Spleen (tissue), 11 donors: ENCODE measurements at regions not wholly inside any gene's neighbourhood (a gene's known extent, or its start where the extent isn't known, plus 50 kb on each side); places are given as distances from the start of the nearest gene placed in this dataset.

ENCODE experiments used
- DNase-seq: peaks from one replicate; pipeline ENCODE4 v3.0.0-alpha.2; 2020
- H3K27ac ChIP-seq, 8 donors: fragments of 200-600 bp; sonication (generic) in 7 of 8; 1 replicate in 4 of 8; 2 replicates in 4 of 8; pipeline versions ENCODE4 v1.5.0 to v1.8.0; 2016 to 2021; ENCODE audit warnings: inconsistent platforms in 4 of 8, mild to moderate bottlenecking in 4 of 8, moderate library complexity in 1 of 8
- H3K27me3 ChIP-seq, 7 donors: fragments of 200-600 bp; sonication (generic) in 6 of 7; replicated peaks in 1 of 7; 1 replicate in 4 of 7; 2 replicates in 3 of 7; pipeline versions ENCODE4 v1.5.0 to v1.8.0; 2016 to 2021; ENCODE audit warnings: inconsistent platforms in 3 of 7, mild to moderate bottlenecking in 1 of 7
- H3K36me3 ChIP-seq, 6 donors: fragments of 200-600 bp; sonication (generic) in 5 of 6; 1 replicate in 4 of 6; 2 replicates in 2 of 6; pipeline versions ENCODE4 v1.5.0 to v1.8.0; 2016 to 2021; ENCODE audit warnings: inconsistent platforms in 2 of 6
- H3K4me1 ChIP-seq, 6 donors: fragments of 200-600 bp; sonication (generic) in 5 of 6; 1 replicate in 3 of 6; 2 replicates in 3 of 6; pipeline versions ENCODE4 v1.5.0 to v1.8.0; 2016 to 2021; ENCODE audit warnings: inconsistent platforms in 3 of 6
- H3K4me3 ChIP-seq, 8 donors: fragments of 200-600 bp; sonication (generic) in 7 of 8; 1 replicate in 4 of 8; 2 replicates in 4 of 8; pipeline versions ENCODE4 v1.5.0 to v1.8.0; 2016 to 2021; ENCODE audit warnings: inconsistent platforms in 4 of 8, mild to moderate bottlenecking in 4 of 8, moderate library complexity in 2 of 8
- H3K9me3 ChIP-seq, 8 donors: fragments of 200-600 bp; sonication (generic) in 7 of 8; 1 replicate in 4 of 8; 2 replicates in 4 of 8; pipeline versions ENCODE4 v1.5.0 to v1.8.0; 2016 to 2021; ENCODE audit warnings: inconsistent platforms in 4 of 8
- POLR2A ChIP-seq, 3 donors: fragments of 450-650 bp; IDR thresholded peaks; one replicate each; pipeline ENCODE4 v1.5.1; 2017; ENCODE audit warnings: antibody characterized with exemption in 3 of 3, mild to moderate bottlenecking in 1 of 3
- POLR2AphosphoS5 ChIP-seq, 3 donors: sonication (generic); formaldehyde crosslinking; IDR thresholded peaks; one replicate each; pipeline ENCODE4 v1.5.1; 2017; ENCODE audit warnings: antibody characterized with exemption in 3 of 3
- WGBS, 5 donors: extraction: QIAGEN DNeasy Blood & Tissue Kit in 3 of 5; methylation state at CpG; one replicate each; pipeline versions ENCODE4 v1.1.5 to v1.1.7; 2013 to 2018; 5-methylcytosine and 5-hydroxymethylcytosine counted together
- intact Hi-C: fragments of 100-400 bp; cut with DNase I; formaldehyde crosslinking; loops from one replicate; pipeline ENCODE4 v1.15.0; 2023; ENCODE audit warnings: low total_unique reads
- TF ChIP-seq, protein P1 (sequence below), 11 experiments: fragments of 200-600 bp in 7 of 11; fragments of 450-650 bp in 4 of 11; sonication (generic) in 4 of 11; IDR thresholded peaks in 8 of 11; conservative IDR thresholded peaks in 3 of 11; 1 replicate in 7 of 11; 2 replicates in 4 of 11; pipeline versions ENCODE4 v1.4.0 to v1.8.0; 2016 to 2021; ENCODE audit warnings: antibody characterized with exemption in 11 of 11, inconsistent platforms in 4 of 11, mild to moderate bottlenecking in 1 of 11
- donor health status: healthy with polysubstance abuse.
- donor health status: DM: no; HTN: no; CAD: no; lungs with moderate emphysema.
- donor health status: DM: no; HTN: no; CAD: no.
- donor health status: Bipolar disorder and iron deficiency.
- donor health status: healthy.
- donor health status: DM: no; HTN: no; CAD: no.
- donor health status: DM: yes; HTN: yes; CAD: no.

DNA sequence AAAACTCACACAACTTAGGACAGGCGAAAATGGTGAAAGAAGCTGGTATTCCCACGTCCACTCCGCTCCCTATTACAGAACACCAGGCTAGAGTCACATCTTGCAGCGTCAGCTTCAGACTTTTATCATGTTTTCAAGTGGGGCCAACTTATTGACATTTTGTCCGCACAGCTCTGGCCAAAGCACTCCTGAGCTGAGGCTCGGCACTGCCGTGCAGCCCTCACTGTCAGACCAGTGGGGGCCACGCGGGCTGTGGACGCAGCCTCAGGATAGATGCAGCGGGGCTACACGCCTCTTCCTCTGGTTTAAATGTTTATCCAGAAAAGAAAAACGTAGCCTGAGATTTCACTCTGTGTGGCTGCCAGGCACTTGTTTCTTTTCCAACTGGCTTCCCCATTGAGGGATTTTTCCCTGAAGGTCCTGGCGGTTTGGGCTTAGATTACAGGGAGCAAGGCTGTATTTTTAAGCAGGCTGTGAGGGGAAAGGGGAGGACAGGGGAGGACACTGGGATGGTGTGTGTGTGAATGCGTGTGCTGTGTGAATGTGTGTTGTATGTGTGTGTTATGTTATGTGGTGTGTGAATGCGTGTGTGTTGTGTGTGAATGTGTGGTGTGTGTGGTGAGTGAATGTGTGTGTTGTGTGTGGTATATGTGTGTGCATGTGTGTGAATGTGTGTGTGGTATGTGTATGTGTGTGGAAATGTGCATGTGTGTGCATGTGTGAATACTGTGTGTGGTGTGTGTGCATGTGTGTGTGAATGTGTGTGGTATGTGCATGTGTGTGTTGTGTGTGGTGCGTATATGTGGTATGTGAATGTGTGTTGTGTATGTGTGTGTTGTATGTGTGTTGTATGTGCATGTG lies 267.6 kb downstream of the DCDC2C start:
- Histone ChIP-seq H3K4me1 (no peaks in the 10 kb centered on the region), H3K36me3 (no peaks in the 10 kb centered on the region), H3K27me3 (peaks cover 0 to 3% (median 0%) of the 10 kb centered on the region in 7 donors), H3K4me3 (no peak overlapping the region), H3K9me3 (peaks cover 0 to 1% (median 0%) of the 10 kb centered on the region in 8 donors), H3K27ac (no peak overlapping the region)
- intact Hi-C loops, result no loop called here
- WGBS, 5 donors, result 76 to 83% (median 80%) methylated on average over 17 of the region's 17 CpGs
- no peak for TF ChIP-seq POLR2A (IDR thresholded peaks at IDR 0.05)
- TF ChIP-seq POLR2AphosphoS5 (IDR thresholded peaks at IDR 0.05), result no peak
- TF ChIP-seq, protein P1, sequence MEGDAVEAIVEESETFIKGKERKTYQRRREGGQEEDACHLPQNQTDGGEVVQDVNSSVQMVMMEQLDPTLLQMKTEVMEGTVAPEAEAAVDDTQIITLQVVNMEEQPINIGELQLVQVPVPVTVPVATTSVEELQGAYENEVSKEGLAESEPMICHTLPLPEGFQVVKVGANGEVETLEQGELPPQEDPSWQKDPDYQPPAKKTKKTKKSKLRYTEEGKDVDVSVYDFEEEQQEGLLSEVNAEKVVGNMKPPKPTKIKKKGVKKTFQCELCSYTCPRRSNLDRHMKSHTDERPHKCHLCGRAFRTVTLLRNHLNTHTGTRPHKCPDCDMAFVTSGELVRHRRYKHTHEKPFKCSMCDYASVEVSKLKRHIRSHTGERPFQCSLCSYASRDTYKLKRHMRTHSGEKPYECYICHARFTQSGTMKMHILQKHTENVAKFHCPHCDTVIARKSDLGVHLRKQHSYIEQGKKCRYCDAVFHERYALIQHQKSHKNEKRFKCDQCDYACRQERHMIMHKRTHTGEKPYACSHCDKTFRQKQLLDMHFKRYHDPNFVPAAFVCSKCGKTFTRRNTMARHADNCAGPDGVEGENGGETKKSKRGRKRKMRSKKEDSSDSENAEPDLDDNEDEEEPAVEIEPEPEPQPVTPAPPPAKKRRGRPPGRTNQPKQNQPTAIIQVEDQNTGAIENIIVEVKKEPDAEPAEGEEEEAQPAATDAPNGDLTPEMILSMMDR (IDR thresholded peaks at IDR 0.05 in 8 of 11, conservative IDR thresholded peaks at IDR 0.05 in 3 of 11), result no peak
- no peak for DNase-seq

- intact Hi-C loops, result no loop called here
- WGBS, 5 donors, result 94 to 99% (median 98%) methylated on average over 4 of the region's 4 CpGs
- Histone ChIP-seq H3K4me3 (no peak overlapping the region), H3K9me3 (peaks cover 0 to 3% (median 0%) of the 10 kb centered on the region in 8 donors), H3K27ac (no peak overlapping the region), H3K36me3 (no peaks in the 10 kb centered on the region), H3K4me1 (no peaks in the 10 kb centered on the region), H3K27me3 (peaks cover 0 to 3% (median 0%) of the 10 kb centered on the region in 7 donors)
- no peak for TF ChIP-seq POLR2A (IDR thresholded peaks at IDR 0.05)
- TF ChIP-seq, protein P1 (IDR thresholded peaks at IDR 0.05 in 8 of 11, conservative IDR thresholded peaks at IDR 0.05 in 3 of 11), result no peak
- TF ChIP-seq POLR2AphosphoS5 (IDR thresholded peaks at IDR 0.05), result no peak
- DNase-seq, result no peak
Measured at GRCh38 chr2:3971652-3972192, 268.3 kb downstream of the DCDC2C start.

GRCh38 chr2:3972377-3972776 lies 269.0 kb downstream of the DCDC2C start:
- TF ChIP-seq, protein P1 (IDR thresholded peaks at IDR 0.05 in 8 of 11, conservative IDR thresholded peaks at IDR 0.05 in 3 of 11), result no peak
- TF ChIP-seq POLR2A (IDR thresholded peaks at IDR 0.05) (no peak), POLR2AphosphoS5 (IDR thresholded peaks at IDR 0.05) (no peak)
- intact Hi-C loops, result no loop called here
- H3K27ac ChIP-seq, result no peak overlapping the region
- WGBS, 5 donors, result 70 to 75% (median 71%) methylated on average over 9 of the region's 9 CpGs
- peaks cover 0 to 3% (median 0%) of the 10 kb centered on the region in 8 donors for H3K9me3 ChIP-seq
- H3K36me3 ChIP-seq, result no peaks in the 10 kb centered on the region
- no peak overlapping the region for H3K4me3 ChIP-seq
- no peak for DNase-seq
- no peaks in the 10 kb centered on the region for H3K4me1 ChIP-seq
- H3K27me3 ChIP-seq, result peaks cover 0 to 3% (median 0%) of the 10 kb centered on the region in 7 donors

- no peak for TF ChIP-seq POLR2A (IDR thresholded peaks at IDR 0.05)
- TF ChIP-seq, protein P1 (IDR thresholded peaks at IDR 0.05 in 8 of 11, conservative IDR thresholded peaks at IDR 0.05 in 3 of 11), result no peak
- no peak for TF ChIP-seq POLR2AphosphoS5 (IDR thresholded peaks at IDR 0.05)
- H3K9me3 ChIP-seq, result peaks cover 0 to 16% (median 10%) of the 10 kb centered on the region in 8 donors
- H3K4me1 ChIP-seq, result no peaks in the 10 kb centered on the region
- no peak overlapping the region for H3K4me3 ChIP-seq
- intact Hi-C loops, result no loop called here
- no peaks in the 10 kb centered on the region for H3K36me3 ChIP-seq
- DNase-seq, result no peak
- peaks cover 0 to 3% (median 0%) of the 10 kb centered on the region in 7 donors for H3K27me3 ChIP-seq
- 60 to 72% (median 63%) methylated on average over 3 of the region's 3 CpGs for WGBS, 5 donors
- H3K27ac ChIP-seq, result no peak overlapping the region
Measured at GRCh38 chr2:3974765-3975164, 271.4 kb downstream of the DCDC2C start.
